ENCODE measurements at regions not wholly inside any gene's neighbourhood (a gene's known extent, or its start where the extent isn't known, plus 50 kb on each side); places are given as distances from the start of the nearest gene placed in this dataset.
A peak's percentile ranks its signal among the peaks of the same experiment; 100 is the strongest.

DNA sequence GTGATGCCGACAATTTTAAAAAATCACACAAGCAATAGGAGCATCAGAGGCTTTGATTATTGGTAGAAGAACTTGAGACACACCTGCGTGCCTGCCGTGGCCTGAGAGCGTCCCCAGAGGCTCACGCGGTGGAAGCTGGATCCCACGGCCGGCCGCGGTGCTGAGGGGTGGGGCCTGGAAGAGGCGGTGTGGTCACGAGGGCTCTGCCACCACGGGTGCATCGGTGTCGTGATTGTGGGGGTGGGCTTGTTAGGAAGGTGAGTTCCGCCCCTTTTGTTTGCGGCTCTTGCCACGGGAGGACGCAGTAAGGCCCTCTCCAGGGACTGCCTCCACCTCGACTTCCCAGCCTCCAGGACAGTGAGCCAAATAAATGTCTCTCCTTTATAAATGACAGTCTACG, 77.2 kb upstream of the ADRA2C start:
- DNase-seq (peak in 1 of 3 donors; percentile 27), ATAC-seq (no peak)
- TF ChIP-seq CTCF (IDR thresholded peaks at IDR 0.05), result no peak
- Histone ChIP-seq H3K4me3 (no peak overlapping the region), H3K4me1 (ENCODE audit: low read depth) (no peaks in the 10 kb centered on the region), H3K9me3 (no peaks in the 10 kb centered on the region), H3K36me3 (ENCODE audit: low read depth) (no peaks in the 10 kb centered on the region)
- intact Hi-C loops (cut with DNase I, micrococcal nuclease), result no loop called here

DNA sequence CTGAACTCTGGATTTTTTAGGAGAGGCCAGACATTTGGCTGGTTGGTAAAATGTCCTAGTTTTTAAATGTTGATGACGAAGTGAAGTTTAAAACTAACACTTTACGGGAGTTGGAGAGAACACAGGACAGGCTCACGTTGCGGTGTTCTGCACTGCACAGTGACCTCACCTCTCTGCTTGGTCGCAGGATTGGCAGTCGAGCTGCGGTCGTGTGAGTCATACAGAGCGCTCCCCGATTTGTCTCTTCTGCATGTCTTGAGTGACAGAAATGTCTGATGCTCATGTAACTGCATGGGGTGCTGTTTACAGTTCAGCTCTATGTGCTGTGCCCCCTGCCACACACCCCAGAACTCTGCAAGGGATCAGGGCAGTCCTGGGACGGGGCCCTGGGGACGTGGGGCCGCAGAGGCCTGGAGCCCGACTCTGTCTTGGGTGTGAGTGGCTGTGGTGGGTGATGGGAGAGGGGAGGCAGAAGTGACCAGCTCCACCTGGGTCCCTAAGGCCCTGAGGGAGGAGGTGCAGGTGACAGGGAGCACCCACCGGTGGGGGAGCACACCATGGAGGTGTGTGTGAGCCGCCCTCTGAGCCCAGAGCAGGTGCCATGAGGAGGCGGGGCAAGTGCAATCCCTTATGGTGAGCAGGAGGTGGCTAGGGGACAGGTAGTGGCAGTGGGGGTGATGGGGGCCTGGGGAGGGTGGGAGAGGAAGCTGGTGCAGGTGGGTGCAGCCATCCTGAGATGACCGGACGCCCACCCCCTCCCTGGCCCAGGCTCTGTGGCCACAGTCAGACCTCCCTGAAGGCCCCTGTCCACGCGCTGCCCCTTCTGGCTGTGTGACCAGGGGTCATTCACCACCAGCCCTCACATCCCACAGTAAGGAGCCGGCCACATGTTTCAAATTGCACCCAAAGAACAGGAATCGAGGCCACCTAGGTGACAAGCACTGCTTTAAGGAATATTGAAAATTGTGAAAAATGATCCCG, 77.9 kb upstream of the ADRA2C start:
- TF ChIP-seq CTCF (IDR thresholded peaks at IDR 0.05), result no peak
- DNase-seq, result peak in 1 of 3 donors; percentile 29

DNA sequence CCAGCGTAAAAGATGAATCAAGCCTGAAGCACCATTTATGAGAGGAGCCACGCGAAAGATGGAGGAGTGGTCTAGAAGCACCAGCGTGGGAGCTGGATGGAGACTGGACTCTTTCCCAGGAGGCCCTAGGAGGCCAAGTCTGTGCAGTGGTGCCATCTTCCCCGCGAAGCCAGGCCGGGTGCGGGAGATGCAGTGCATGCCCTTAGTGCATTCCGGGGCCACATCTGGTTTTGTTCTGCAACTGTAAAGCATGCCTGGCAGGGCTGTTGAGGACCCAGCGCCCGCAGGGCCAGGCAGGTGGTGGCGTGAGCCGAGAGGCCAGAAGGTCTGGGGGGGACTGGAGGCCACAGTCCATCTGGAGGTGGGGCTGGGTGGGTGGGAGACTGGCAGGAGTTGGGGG, 78.6 kb upstream of the ADRA2C start:
- Histone ChIP-seq H3K9me3 (no peaks in the 10 kb centered on the region), H3K4me1 (ENCODE audit: low read depth) (no peaks in the 10 kb centered on the region), H3K4me3 (no peak overlapping the region), H3K36me3 (ENCODE audit: low read depth) (no peaks in the 10 kb centered on the region)
- intact Hi-C loops (cut with DNase I, micrococcal nuclease), result no loop called here
- peak in 1 of 3 donors; percentile 22 for DNase-seq
- TF ChIP-seq CTCF (IDR thresholded peaks at IDR 0.05), result no peak
- no peak for ATAC-seq

More for the DNA sequence above, 77.9 kb upstream of the ADRA2C start:
- no peak overlapping the region for H3K4me3 ChIP-seq
- no peaks in the 10 kb centered on the region for H3K4me1 ChIP-seq (ENCODE audit: low read depth)
- ATAC-seq, result no peak
- H3K36me3 ChIP-seq (ENCODE audit: low read depth), result no peaks in the 10 kb centered on the region
- intact Hi-C loops (cut with DNase I, micrococcal nuclease), result no loop called here
- no peaks in the 10 kb centered on the region for H3K9me3 ChIP-seq

- intact Hi-C loops (cut with DNase I, micrococcal nuclease), result no loop called here
- DNase-seq, result peak in 1 of 3 donors; percentile 10
- ATAC-seq, result no peak
Measured at GRCh38 chr4:3686753-3687152, 79.4 kb upstream of the ADRA2C start.

GRCh38 chr4:3685081-3685645, 81.0 kb upstream of the ADRA2C start:
- no peaks in the 10 kb centered on the region for H3K4me1 ChIP-seq (ENCODE audit: low read depth)
- intact Hi-C loops (cut with DNase I, micrococcal nuclease), result no loop called here
- no peaks in the 10 kb centered on the region for H3K9me3 ChIP-seq
- H3K4me3 ChIP-seq, result no peak overlapping the region
- ATAC-seq, result no peak
- DNase-seq, result peak in 1 of 3 donors; percentile 19
- no peak for TF ChIP-seq CTCF (IDR thresholded peaks at IDR 0.05)
- H3K36me3 ChIP-seq (ENCODE audit: low read depth), result no peaks in the 10 kb centered on the region

More at GRCh38 chr4:3686753-3687152, 79.4 kb upstream of the ADRA2C start:
- Histone ChIP-seq H3K4me3 (no peak overlapping the region), H3K9me3 (no peaks in the 10 kb centered on the region), H3K36me3 (ENCODE audit: low read depth) (no peaks in the 10 kb centered on the region), H3K4me1 (ENCODE audit: low read depth) (no peaks in the 10 kb centered on the region)
- TF ChIP-seq CTCF (IDR thresholded peaks at IDR 0.05), result no peak
